ENCODE measurements at regions not wholly inside any gene's neighbourhood (a gene's known extent, or its start where the extent isn't known, plus 50 kb on each side); places are given as distances from the start of the nearest gene placed in this dataset.

DNA sequence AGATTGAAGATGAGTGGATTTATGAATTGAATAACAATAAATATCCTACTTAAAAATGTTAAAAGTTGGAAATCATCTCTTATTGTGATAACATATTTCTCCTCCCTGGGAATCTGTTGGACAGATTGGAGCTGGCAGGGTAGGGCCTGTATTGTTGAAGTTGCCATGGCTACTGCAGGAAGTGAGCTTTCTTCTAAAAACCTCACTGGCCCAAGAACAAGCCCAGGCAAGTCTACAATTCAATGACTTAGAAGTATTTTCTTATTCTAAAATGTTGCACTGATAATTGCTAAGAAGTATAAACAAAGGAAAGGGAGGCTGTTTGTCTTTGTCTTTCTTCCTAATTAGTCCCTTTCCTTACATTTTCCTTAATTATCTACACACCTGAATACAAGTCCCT lies 112.1 kb downstream of the DLEU7 start:
- Histone ChIP-seq H3K27ac (no peak overlapping the region), H3K4me3 (no peak overlapping the region), H3K27me3 (no peaks in the 10 kb centered on the region), H3K4me1 (no peaks in the 10 kb centered on the region), H3K9me3 (no peaks in the 10 kb centered on the region), H3K36me3 (no peaks in the 10 kb centered on the region)
- DNase-seq (ENCODE audit: extremely low spot score in 2 of 2): no peak
- intact Hi-C loops (cut with DNase I): loop anchor here (5.0 kb wide), 1 partner anchor 1946 kb away; no protein-coding TSS in a partner anchor
- TF ChIP-seq POLR2A (IDR thresholded peaks at IDR 0.05) (no peak), POLR2AphosphoS5 (IDR thresholded peaks at IDR 0.05; ENCODE audit: insufficient read depth in 1 of 2, low read depth in 1 of 2) (no peak)
- TF ChIP-seq, protein P1, sequence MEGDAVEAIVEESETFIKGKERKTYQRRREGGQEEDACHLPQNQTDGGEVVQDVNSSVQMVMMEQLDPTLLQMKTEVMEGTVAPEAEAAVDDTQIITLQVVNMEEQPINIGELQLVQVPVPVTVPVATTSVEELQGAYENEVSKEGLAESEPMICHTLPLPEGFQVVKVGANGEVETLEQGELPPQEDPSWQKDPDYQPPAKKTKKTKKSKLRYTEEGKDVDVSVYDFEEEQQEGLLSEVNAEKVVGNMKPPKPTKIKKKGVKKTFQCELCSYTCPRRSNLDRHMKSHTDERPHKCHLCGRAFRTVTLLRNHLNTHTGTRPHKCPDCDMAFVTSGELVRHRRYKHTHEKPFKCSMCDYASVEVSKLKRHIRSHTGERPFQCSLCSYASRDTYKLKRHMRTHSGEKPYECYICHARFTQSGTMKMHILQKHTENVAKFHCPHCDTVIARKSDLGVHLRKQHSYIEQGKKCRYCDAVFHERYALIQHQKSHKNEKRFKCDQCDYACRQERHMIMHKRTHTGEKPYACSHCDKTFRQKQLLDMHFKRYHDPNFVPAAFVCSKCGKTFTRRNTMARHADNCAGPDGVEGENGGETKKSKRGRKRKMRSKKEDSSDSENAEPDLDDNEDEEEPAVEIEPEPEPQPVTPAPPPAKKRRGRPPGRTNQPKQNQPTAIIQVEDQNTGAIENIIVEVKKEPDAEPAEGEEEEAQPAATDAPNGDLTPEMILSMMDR (IDR thresholded peaks at IDR 0.05): no peak

DNA sequence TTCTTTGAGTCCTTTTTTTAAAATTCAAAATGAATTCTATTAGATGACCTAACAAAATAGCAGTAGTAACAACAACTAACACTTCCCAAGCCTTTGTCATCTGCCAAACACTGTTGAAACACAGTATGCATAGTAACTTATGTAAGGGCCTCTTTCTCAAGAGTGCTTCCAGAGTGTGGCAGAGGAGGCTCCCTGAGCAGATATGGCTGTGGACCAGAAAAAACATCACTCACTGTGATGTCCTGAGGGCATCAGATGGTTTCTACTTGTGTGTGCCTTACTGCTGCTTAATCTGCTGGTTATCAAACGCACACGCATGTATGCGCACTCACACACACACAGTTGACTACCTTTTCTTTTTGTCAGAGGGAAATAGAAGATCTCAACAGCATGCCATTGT lies 110.8 kb downstream of the DLEU7 start:
- Histone ChIP-seq H3K27me3 (no peaks in the 10 kb centered on the region), H3K4me3 (no peak overlapping the region), H3K27ac (no peak overlapping the region), H3K9me3 (no peaks in the 10 kb centered on the region), H3K4me1 (no peaks in the 10 kb centered on the region), H3K36me3 (no peaks in the 10 kb centered on the region)
- TF ChIP-seq, protein P1 (IDR thresholded peaks at IDR 0.05): no peak
- TF ChIP-seq POLR2A (IDR thresholded peaks at IDR 0.05): no peak
- TF ChIP-seq POLR2AphosphoS5 (IDR thresholded peaks at IDR 0.05; ENCODE audit: insufficient read depth in 1 of 2, low read depth in 1 of 2): no peak
- no peak for DNase-seq (ENCODE audit: extremely low spot score in 2 of 2)
- intact Hi-C loops (cut with DNase I): loop anchor here (5.0 kb wide), 1 partner anchor 1945 kb away; no protein-coding TSS in a partner anchor

DNA sequence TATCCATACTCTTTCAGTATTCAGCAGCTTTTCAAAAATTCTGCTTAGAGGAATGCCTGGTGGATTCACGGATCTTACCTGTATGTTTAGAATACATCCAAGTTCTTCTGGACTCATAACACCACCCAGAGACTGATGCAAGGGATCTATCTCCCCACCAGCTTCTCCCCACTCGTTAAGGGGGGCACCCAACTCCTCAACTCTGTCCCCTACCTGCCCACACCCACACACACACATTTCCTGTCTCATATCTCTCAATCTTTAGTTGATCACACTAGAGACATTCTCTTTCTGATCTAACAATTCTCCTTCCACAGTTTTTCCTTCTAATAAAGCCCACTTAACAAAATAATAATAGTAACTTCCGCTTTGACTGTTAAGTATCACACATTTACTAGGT lies 110.1 kb downstream of the DLEU7 start:
- H3K9me3 ChIP-seq: no peaks in the 10 kb centered on the region
- no peaks in the 10 kb centered on the region for H3K4me1 ChIP-seq
- no peak overlapping the region for H3K4me3 ChIP-seq
- no peaks in the 10 kb centered on the region for H3K27me3 ChIP-seq
- TF ChIP-seq, protein P1 (IDR thresholded peaks at IDR 0.05): no peak
- TF ChIP-seq POLR2AphosphoS5 (IDR thresholded peaks at IDR 0.05; ENCODE audit: insufficient read depth in 1 of 2, low read depth in 1 of 2) (no peak), POLR2A (IDR thresholded peaks at IDR 0.05) (no peak)
- H3K27ac ChIP-seq: no peak overlapping the region
- intact Hi-C loops (cut with DNase I): loop anchor here (5.0 kb wide), 1 partner anchor 1944 kb away; no protein-coding TSS in a partner anchor
- H3K36me3 ChIP-seq: no peaks in the 10 kb centered on the region
- DNase-seq (ENCODE audit: extremely low spot score in 2 of 2): no peak

DNA sequence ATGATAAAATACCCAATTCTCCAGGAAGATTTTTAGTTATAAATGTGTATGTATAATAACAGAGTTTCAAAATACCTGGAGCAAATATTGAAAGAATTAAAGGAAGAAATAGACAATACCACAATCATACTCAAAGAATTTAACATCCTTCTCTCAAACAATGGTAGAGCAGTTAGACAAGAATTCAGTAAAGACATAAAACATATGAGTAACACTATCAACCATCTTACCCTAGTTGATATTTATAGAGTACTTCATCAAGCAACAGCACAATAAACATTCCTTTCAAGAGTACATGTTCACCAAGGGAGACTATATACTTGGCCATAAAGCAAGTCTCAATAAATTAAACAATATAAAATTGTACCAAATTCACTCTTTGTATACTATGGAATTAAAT lies 108.4 kb downstream of the DLEU7 start:
- no peak for DNase-seq (ENCODE audit: extremely low spot score in 2 of 2)
- Histone ChIP-seq H3K36me3 (no peaks in the 10 kb centered on the region), H3K9me3 (no peaks in the 10 kb centered on the region), H3K27ac (no peak overlapping the region), H3K27me3 (no peaks in the 10 kb centered on the region), H3K4me1 (no peaks in the 10 kb centered on the region), H3K4me3 (no peak overlapping the region)
- intact Hi-C loops (cut with DNase I): no loop called here
- TF ChIP-seq POLR2A (IDR thresholded peaks at IDR 0.05): no peak
- TF ChIP-seq POLR2AphosphoS5 (IDR thresholded peaks at IDR 0.05; ENCODE audit: insufficient read depth in 1 of 2, low read depth in 1 of 2): no peak
- TF ChIP-seq, protein P1 (IDR thresholded peaks at IDR 0.05): no peak

DNA sequence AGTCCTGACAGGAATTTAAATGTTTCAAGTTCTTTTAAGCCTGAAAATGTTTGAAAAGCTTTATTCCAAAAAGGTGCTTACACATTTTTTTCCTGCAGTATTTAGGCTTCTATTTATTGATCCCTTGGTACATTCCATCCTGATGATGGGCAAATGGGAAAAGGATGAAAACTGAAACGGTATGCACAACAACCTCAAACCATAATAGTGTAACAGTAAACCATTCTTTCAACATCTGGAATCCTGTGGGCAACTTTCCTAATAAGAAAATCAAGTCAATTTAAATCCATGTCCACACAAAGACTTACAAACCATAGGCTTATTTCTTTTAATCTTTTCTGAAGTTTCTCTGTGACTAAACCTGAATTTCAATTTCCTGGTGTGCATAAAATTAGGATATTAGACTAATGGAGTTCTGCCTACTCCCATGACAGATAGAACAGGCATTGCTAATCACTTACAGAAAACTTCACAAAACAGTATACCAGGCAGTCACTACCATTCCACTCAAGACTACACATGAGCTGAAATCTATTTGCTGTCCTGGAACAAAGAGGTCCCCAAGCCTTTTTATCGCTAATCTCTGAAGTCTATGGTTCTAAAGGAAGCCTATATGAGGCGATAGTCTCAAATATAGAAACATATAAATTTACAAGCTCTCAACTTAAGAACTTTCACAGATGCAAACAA lies 103.3 kb downstream of the DLEU7 start:
- no peaks in the 10 kb centered on the region for H3K9me3 ChIP-seq
- TF ChIP-seq POLR2A (IDR thresholded peaks at IDR 0.05) (no peak), POLR2AphosphoS5 (IDR thresholded peaks at IDR 0.05; ENCODE audit: insufficient read depth in 1 of 2, low read depth in 1 of 2) (no peak)
- TF ChIP-seq, protein P1 (IDR thresholded peaks at IDR 0.05): no peak
- no peaks in the 10 kb centered on the region for H3K27me3 ChIP-seq
- intact Hi-C loops (cut with DNase I): no loop called here
- DNase-seq (ENCODE audit: extremely low spot score in 2 of 2): no peak
- H3K36me3 ChIP-seq: no peaks in the 10 kb centered on the region
- no peak overlapping the region for H3K4me3 ChIP-seq
- H3K4me1 ChIP-seq: no peaks in the 10 kb centered on the region
- no peak overlapping the region for H3K27ac ChIP-seq

Data from vagina (tissue), 2 donors.